ENCODE measurements at regions not wholly inside any gene's neighbourhood (a gene's known extent, or its start where the extent isn't known, plus 50 kb on each side); places are given as distances from the start of the nearest gene placed in this dataset.

DNA sequence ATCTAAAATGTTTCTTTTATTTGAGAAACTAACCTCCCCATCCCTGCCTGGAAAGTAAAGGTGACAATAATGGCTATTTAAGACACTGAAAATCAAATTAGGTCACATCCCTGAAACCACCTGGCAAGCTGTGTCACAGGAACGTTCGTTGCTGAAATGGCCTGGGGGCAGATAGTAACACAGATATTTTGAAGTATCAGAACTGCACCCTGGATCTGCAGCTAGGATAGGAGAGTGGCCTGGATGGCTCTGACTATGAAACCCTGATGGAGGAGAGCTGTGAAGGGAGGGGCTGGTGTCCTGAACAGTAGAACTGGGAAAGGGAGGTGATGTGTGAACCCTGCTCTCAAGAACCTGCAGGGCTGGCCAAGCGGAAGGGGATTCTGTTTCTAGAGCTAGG is 648.3 kb upstream of the CFAP20DC start:
- DNase-seq = no peak

DNA sequence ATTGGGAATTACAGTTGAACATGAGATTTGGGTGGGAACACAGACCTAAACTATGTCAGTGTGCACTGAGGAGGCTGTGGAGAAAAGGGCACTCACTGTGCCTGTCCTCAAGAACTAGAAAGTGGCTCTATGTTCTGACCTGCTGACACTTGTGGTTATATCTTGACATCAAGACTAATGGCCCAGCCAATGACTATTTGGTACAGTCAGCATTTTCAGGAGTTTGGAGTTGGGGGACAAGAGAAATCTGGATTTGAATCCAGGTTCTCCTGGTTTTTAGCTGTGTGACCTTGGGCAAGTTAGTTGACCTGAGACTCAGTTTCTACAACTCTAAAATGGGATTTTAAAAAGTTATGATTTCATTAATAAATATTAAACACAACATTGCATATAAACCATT is 647.0 kb upstream of the CFAP20DC start:
- no peak for DNase-seq

DNA sequence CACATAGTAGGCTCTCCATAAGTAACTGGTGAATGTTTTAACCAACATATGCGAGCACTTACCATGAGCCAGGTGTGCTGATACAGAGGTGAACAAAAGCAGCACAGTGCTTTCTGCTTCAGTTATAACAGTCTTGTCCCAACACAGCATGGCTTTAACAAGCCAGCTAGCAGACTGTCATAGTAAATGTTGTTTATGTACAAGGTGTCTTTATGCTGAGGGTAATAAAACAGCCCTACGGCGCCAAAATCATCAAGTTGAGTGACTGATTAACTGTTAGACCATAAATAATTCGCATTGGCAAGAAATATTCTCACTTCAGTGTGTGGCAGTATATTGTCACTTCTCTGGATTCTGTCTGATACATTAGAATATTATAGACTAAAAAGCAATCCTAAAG is 646.0 kb upstream of the CFAP20DC start:
- no peak for DNase-seq

DNA sequence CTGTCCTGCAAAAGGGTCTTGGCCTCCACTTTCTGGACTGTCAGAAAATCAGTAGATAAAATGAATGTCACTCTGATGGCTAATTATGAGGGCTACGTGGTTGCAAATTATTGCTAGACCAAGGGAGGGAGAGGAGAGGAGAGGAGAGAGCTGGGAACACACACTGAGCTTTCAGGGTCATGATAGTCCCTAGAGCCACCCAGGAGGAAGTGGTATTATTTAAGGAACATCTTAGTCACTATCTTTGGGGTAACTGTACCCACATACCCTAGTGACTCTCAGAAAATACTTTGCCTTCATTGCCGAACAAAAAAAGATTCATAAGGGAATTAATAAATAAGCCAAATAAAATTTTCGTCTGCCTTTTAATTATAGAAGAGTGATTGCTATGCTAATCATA is 642.3 kb upstream of the CFAP20DC start:
- DNase-seq = no peak

DNA sequence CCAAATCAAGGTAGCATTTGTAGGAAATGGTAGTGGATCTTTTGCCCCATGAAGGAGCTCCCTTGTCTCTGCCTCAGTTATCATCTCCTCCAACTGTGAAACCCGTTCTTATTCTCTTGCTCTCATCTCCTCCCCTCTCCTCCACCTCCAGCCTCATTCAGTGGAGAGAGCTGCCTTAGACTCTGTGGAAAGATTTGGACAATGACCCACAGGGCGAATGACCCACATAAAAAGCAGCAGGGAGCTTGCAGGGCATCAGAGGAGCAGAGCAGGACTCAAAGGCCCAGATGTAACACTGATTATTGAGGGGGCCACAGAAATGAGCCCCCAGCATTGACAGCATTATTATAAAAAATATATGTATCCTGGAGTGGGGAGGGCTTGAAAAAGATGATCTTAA is 641.1 kb upstream of the CFAP20DC start:
- DNase-seq = no peak

DNA sequence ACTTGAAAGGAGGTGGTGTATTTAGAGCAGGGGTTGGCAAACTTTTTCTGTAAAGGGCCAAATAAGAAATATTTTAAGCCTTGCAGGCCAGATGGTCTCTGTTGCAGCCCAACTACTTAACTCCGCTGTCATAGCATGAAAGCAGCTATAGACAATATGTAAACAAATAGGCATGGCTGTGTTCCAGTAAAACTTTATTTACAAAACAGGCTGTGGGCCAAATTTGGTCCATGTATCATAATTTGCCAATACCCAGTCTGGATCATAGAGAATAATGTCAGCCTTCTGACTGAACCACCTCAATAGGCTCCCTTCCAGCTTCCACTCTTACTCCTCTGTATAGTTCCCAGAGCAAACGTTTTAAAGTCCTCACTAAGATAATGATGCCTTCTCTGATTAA is 638.8 kb upstream of the CFAP20DC start:
- DNase-seq = no peak

DNA sequence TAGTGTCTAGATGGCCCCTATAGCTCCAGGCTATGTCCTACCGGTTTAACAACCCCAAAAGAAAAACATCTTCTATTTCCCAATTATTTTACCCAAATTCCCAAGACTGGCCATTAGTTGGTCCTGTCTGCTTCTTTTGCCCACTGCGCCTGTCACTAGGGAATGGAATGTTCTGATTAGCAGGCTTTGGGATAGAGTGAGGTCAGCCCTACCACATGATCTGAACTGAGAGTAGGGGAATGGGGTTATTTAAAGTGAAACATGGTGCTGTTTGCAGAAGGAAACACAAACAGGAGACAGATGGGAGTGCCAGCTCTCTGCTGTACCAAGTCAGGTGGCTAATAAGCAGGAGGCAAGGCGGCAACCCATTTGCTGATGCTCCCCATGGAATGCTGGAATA is 635.6 kb upstream of the CFAP20DC start:
- no peak for DNase-seq

DNA sequence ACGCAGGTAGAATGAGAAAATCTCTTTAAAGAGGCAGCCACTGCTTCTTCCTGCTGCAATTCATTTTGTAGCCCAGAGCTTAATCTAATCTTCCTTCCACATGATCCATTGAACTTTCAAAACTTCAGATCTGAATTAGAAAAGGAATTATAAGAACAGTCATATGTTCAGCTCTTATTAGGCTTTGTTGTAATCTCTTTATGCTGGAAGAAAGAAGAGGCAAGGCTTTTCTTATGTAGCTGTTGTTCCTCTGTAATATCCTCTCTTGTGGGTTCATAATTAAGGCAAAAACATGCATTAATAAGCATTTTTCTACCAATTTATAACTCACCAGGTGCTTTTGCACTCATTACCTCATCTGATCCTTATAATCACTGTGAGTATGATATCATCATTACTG is 634.9 kb upstream of the CFAP20DC start:
- no peak for DNase-seq

DNA sequence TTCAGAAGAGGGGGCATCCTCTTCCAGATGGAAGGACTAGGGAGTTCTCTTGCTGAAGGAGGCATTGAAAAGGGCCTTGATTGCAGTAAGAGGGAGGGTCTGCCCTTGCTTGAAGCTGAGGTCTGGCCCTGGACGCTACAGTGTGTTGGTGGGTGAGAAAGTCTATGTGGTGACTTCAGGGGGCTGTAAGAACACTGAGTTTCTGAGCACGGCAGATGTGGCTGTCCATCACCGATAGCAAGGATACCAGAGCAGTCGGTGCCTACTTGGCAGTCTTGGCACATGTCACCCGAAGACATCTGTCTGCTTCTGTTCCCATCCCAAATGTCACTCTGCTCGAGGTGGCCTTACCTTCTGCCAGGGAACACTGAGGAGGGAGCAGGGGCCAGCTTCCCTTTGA is 631.1 kb upstream of the CFAP20DC start:
- DNase-seq = no peak

DNA sequence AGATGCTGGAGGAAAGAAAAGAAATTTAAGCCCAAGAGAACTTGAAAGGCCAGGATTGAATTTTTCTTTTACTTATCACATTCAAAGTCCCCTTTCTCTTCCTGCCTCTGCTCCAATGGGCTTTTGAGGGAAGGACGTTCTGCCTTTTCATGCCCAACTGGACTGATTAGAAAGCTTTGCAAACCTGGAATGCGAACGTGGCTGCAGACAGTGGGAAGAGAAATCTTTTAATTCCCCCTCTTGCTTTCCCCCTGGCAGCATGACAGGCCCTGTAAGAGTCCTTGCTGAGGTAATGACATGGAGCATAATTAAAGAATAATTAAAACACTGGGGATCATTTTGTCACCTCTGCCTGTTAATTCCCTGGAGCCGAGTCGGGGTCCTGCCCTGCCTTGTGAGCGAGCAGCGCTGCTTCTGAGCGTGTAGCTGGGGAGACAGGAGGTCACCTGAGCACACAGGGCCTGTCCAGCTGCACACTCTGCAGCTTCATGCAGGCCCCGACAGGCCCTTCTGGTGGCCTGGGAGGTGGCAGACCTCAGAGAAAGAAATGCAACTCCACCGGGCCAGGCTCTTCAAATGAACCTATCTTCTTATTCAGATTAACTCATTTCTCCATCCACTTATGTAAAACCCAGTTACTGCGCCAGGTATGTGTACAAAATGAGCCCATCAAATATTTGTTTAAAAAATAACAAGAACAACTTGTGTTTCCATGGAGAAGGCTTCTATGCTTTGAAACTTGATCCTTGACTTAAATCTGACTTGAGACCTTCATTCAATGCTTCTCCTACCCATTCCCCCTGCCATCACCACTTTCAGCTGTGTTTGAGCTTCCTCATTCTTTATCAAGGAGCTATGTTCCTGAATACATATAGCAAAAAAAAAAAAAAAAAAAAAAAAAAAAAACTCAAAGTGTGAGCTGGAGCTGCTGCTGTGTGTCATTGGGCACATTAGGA is 628.2 kb upstream of the CFAP20DC start:
- no peak for DNase-seq

DNA sequence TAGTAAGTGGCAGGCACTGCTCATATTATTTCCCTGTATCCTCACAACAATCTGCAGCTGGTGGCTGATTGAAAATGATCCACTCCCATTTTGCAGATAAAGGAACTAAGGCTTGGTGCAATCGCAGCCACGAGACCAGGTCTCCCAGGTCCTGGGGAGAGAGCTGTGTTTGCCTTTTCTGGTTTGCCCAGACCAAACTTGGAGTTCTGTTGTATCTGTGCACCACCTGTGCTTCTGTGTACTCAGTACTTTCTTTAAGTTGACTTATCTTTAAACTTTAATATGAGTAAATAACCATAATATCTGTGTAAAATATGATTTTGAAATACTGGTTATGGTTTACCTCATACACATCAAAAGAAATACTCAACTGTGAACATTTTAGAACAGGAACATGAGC is 625.7 kb upstream of the CFAP20DC start:
- DNase-seq = no peak

DNA sequence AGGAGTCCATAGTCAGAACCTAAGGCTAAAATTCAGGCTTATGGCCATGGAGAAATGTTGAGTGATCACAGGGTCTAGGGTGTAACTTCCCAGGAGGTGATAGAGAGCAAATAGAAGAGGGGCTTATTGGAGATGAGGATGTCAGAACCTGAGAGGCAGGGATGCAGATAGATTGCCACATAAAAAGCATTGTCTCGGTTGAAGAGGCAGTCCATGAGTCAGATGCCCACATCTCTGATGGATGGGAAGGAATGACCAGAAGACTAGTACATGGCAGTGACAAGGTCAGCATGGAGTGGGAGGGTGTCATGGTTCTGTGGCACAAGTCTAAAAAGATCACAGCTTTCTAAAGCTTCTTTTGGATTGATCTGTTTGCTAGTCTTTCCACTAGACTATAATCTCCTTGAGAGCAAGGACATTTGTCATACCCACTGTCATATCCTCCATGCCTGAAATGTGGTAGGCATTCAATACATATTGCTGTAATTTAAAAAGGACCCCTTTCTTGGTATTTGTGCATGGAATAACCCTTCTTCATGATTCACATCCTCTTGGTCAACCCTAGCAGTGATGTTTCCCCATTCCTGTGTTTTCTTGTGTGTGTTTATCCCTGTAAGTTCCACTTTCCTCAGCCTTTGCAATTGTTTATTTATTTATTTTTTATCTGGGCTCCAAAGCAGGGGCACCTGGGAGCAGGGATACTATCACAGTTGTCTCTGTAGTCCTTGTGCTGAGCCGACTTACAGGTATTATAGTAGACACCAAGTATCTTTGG is 613.4 kb upstream of the CFAP20DC start:
- DNase-seq = no peak

DNA sequence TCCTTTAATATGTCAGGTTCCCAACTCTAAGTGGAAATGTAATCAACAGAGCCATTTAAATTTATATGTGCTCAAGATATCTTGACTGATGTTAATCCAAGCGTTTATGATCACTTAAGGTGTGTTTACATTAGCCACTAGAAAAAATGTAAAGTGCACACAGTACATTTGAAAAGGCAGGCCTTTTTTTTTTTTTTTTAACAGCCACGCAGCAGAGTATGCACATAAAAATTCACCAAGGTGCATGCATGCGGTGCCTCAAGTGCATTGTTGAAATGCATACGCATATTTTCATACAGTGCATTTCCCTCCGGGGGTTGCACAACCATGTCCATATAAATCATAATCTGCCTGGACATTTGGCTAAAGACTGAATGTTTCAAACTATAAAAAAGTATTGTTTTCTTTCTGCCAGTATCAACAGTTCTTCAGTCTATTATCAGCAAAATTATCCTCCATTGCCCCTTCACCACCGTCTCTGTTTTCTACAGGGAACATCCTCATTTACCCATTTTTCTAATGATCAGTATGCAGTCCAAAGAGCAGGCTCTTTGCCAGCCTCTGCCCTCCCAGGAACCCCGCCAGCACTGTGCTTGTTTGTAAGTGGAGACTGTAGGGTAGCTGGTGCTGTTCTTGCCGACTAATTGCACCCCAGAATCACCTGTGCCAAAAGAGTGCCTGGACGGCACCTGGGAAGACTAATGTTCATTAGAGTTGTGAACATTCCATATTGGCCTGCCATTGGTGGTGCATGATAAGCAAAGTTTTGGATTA is 611.2 kb upstream of the CFAP20DC start:
- DNase-seq = no peak

DNA sequence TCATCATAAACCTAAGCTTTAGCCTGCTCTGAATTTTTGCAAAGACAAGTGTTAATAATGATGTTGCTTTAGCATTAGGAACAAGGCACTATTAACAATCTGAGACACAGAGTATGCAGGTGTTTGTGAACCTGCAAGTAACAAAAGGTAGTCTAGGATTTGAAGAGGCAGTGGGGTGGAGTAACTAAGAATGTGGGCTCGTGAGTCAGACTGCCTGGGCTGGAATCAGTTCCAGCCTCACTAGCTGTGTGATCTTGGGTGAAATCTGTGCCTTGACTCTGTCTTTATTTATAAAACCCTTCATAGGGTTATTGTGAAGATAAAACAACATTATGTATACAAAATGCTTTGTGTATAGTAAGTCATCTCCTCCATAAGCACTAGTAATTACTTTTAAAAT is 610.6 kb upstream of the CFAP20DC start:
- DNase-seq = no peak

DNA sequence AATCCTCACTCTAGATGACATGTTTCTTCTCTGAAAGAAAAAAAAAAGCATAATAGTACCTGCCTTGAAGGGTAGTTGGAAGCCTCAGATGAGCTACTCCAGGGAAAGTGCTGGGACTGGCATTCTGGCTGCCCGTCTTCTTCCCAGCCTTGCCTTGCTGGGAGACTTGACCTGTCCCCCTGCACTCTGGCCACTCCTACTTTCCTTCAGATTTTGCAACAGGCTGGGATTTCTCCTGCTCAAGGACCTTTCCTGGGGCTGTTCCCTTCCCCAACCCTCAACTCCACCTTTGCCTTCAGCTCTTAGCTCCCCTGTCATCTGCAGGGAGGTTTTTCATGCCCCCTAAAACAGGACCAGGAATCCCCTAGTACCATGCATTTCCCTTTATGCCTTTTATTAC is 609.9 kb upstream of the CFAP20DC start:
- DNase-seq = no peak

DNA sequence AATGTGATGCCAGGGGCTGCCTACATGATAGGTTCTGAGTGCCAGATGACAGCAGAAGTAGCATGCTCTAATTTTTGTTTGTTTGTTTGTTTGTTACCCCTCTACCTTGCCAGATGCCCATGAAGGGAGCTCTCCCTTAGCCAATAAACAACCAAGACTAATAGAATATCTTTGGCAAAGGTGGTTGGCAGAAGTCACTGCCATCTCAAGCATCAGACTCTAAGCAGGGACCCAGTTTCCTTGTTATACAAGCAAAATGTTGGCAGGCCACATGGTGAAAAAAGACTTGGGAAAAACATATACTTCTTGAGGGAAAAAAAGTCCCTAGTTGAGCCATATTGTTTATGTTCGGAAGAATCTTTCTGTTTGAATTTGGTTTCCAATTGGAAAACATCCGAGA is 609.0 kb upstream of the CFAP20DC start:
- DNase-seq = no peak

DNA sequence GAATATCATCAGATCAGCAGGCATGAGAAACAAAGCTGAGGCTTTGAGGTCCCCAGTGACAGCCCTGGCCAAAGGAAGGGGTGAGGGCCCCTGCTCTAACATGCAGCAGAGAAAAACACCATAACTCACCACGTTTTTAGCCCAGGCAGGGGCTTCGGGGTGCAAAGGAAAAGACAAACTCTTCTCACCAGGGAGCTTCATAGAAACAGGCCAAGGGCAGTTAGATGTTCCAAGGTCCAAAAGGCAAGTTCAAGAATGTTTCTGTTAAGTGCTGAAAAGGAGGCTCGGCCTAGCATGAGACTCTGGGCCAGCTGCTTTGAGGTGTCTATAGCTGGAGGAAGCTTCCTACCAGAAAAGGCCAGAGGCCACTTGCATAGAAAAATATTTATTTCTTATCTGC is 608.4 kb upstream of the CFAP20DC start:
- no peak for DNase-seq

DNA sequence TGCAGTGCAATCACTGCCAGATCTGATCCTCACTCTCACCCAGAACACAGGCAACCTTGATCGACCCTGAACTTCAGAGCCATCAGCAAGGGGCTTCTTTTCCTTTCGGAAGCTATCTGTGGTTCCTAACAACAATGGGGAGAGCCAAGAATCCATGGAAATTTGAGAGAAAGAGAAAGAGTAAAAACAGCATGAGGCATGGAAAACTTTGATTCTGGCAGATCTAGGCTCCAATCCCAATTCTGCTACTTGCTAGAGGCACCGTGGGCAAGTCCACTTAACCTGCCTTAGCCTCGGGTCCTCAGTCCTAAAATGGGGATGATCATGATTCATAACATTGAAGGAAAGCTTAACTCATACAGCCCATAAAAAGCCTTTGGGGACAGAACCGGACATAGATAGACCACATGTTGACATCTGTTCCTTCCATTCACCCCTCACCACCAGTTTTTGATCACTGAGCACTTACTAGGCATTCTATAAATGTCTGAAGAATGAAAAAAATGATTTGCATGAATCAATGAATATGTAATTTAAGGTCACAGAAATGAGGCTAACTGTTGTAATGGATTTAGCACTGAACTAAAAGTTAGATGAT is 605.7 kb upstream of the CFAP20DC start:
- DNase-seq = no peak

DNA sequence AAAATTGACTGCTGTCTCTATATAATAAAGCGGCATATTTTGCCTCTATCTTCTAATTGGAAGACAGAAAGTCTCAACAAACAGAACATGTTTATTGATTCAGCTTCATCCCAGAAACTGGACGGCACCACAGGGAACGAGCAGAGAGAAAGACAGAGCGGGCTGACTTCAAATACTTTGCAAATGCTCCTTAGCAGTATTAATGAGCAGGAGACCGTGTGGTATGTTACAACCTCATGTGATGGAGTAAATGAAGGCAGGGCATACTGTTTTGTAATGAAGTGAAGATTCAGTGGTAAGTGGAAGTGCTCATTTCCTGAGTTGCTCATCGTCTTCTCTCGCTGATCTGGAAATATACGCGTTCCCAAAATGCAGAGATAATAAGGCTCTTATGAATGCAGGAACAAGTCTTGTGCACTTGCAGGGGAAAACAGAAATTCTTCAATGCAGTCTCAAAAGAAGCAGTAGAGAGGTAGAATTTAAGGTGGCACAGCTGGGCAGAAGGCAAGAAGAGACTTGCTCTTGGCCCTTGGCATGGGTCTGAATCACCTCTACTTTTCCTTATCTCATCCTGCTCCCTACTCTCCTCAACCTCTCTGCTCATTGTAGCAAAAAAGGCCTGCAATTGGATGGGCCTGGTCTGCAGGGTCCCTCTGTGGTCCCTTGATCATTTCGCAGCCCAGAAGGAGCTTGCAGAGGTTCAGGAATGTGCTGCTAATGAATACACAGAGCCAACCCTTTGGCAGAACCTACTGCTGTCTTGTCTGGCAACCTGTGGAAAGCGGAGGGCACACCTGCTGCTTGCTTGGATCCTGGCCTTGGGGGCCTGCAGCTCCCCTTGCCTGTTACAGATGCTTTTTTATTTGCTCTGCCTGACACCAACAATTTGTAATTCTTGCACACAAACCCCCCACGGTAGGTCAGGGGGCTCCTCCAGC is 604.9 kb upstream of the CFAP20DC start:
- DNase-seq = no peak

DNA sequence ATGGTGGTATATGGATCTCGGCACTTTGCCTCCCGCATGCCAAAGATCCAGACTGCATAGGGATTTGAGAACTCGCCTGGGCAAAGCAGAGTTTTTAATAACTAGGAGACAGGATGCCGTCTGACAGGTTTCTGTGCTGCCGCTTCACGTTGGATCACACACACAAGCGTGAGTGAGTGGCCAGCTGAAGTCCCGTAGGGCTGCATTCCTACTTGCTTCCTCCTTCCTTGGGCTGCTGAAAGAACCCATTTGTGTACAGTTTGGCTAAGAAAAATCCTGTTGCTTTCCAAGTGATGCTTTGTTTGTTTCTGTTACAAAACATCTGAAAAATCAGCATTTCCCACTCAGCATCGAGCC is 604.3 kb upstream of the CFAP20DC start:
- DNase-seq = no peak

DNA sequence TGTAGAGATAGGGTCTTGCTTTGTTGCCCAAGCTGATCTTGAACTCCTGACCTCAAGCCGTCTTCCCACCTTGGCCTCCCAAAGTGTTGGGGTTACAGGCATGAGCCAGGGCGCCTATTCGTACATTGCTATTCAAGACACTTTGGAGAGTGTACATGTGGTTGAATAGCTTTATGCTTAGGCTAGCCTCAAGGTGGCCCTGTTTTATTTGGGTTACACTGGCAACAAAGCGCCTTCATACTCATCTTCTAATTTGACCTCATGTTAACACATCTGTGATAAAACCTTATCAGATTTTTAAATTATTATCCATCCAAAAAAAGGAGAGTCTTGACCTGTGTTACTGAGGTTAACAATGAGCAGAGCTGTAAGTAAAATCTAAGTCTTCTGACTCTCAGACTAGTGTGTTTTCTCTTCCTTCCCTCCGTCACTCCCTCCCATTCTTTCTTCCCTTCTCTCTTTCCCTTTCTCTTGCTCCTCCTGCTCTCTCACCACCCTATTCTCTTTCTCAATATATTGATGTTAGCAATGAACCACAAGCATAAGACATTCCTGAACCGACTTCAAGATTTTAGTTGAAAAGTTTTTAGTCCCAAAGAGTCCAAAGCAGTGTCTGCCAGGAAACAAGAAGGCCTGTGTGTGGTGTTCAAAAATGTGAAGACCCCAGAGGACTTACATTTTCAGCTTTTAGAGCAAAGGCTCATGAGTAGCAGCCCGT is 603.7 kb upstream of the CFAP20DC start:
- no peak for DNase-seq

All from CD4-positive, alpha-beta T cell treated with Interleukin-17A for 4 hours (primary cell).